Left lung (tissue), 4 donors: ENCODE measurements at regions not wholly inside any gene's neighbourhood (a gene's known extent, or its start where the extent isn't known, plus 50 kb on each side); places are given as distances from the start of the nearest gene placed in this dataset.

ENCODE experiments used
- ATAC-seq: fragments of 200-7000 bp; cut with Tn5 transposase; one replicate; pipeline ENCODE4 v1.9.1; 2020; ENCODE audit warnings: moderate library complexity
- DNase-seq, 4 donors: peaks; one replicate each; pipeline ENCODE4 v3.0.0-alpha.2; 2013 to 2020
- H3K27ac ChIP-seq, 2 donors: fragments of 200-600 bp; sonication (generic) in 1 of 2; one replicate each; pipeline versions ENCODE4 v1.5.0 to v1.8.0; 2020 to 2021
- H3K27me3 ChIP-seq, 2 donors: fragments of 200-600 bp; sonication (generic) in 1 of 2; one replicate each; pipeline versions ENCODE4 v1.5.0 to v1.8.0; 2020 to 2021
- H3K36me3 ChIP-seq, 2 donors: fragments of 200-600 bp; sonication (generic) in 1 of 2; one replicate each; pipeline versions ENCODE4 v1.5.0 to v1.8.0; 2020 to 2021
- H3K4me1 ChIP-seq, 2 donors: fragments of 200-600 bp; one replicate each; pipeline ENCODE4 v1.8.0; 2021
- H3K4me3 ChIP-seq, 2 donors: fragments of 200-600 bp; sonication (generic) in 1 of 2; one replicate each; pipeline versions ENCODE4 v1.5.0 to v1.8.0; 2020 to 2021; ENCODE audit warnings: mild to moderate bottlenecking in 1 of 2
- H3K9me3 ChIP-seq, 2 donors: fragments of 200-600 bp; sonication (generic) in 1 of 2; one replicate each; pipeline versions ENCODE4 v1.5.0 to v1.8.0; 2020 to 2021
- intact Hi-C, 2 donors: fragments of 100-400 bp; cut with DNase I; formaldehyde crosslinking; loops; one replicate each; pipeline versions ENCODE4 v1.11.2 to v1.14.2; 2022
- TF ChIP-seq, protein P1 (sequence below), 2 donors: fragments of 200-600 bp; sonication (generic) in 1 of 2; IDR thresholded peaks; one replicate each; pipeline versions ENCODE4 v1.5.0 to v1.8.0; 2021; ENCODE audit warnings: antibody characterized with exemption in 2 of 2
- donor health status: DM: no; HTN: yes; CAD: no.
- donor health status: DM: no; HTN: no; CAD: no.

DNA sequence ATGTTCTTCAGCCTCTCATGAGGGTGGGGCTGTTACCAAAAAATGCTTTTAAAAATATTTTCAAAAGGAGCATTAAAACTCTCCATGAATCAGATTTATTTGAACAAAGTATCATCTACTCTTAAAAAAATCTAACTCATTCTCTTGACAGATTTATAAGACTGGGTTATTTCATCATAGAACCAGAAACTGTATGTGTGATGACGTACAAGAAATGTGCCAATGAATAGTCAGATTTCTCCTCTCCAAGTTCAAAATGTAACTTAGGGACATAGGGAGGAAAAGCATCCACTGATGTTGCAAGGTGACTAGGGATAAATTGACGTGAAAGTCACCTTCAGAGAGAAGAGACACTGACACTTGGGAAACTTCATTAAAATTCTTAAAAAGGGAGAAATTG lies 89.1 kb upstream of the CLNK start:
- TF ChIP-seq, protein P1, sequence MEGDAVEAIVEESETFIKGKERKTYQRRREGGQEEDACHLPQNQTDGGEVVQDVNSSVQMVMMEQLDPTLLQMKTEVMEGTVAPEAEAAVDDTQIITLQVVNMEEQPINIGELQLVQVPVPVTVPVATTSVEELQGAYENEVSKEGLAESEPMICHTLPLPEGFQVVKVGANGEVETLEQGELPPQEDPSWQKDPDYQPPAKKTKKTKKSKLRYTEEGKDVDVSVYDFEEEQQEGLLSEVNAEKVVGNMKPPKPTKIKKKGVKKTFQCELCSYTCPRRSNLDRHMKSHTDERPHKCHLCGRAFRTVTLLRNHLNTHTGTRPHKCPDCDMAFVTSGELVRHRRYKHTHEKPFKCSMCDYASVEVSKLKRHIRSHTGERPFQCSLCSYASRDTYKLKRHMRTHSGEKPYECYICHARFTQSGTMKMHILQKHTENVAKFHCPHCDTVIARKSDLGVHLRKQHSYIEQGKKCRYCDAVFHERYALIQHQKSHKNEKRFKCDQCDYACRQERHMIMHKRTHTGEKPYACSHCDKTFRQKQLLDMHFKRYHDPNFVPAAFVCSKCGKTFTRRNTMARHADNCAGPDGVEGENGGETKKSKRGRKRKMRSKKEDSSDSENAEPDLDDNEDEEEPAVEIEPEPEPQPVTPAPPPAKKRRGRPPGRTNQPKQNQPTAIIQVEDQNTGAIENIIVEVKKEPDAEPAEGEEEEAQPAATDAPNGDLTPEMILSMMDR (IDR thresholded peaks at IDR 0.05) = no peak

DNA sequence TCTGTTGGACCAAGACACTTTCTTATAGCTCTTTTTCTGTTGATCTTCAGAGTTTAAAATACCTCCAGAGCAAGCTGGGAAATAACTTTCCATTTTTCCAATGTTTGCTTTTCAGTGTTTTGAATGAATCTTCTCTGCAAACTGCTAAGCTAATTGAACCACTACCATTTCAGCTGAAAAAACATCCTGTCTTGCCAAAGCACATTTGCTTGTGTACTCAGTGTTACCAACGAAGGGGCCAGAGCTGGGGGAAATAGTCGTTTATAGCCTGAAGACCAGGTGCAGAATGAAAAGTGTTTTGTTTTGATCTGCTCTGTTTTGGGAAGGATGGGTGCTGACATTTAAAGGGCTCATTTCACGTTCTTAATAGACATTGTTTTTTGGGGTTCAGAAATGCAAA lies 88.4 kb upstream of the CLNK start:
- H3K4me3 ChIP-seq = no peak overlapping the region
- H3K4me1 ChIP-seq = no peaks in the 10 kb centered on the region
- no peaks in the 10 kb centered on the region for H3K9me3 ChIP-seq
- no peaks in the 10 kb centered on the region for H3K36me3 ChIP-seq
- TF ChIP-seq, protein P1 (IDR thresholded peaks at IDR 0.05) = no peak
- H3K27ac ChIP-seq = no peak overlapping the region
- no peak for ATAC-seq
- H3K27me3 ChIP-seq = no peaks in the 10 kb centered on the region
- intact Hi-C loops = no loop called here
- no peak for DNase-seq

More for the DNA sequence above, 89.1 kb upstream of the CLNK start:
- no peaks in the 10 kb centered on the region for H3K4me1 ChIP-seq
- H3K36me3 ChIP-seq = no peaks in the 10 kb centered on the region
- ATAC-seq (no peak), DNase-seq (no peak)
- H3K27ac ChIP-seq = no peak overlapping the region
- no peak overlapping the region for H3K4me3 ChIP-seq
- intact Hi-C loops = no loop called here
- H3K9me3 ChIP-seq = no peaks in the 10 kb centered on the region
- no peaks in the 10 kb centered on the region for H3K27me3 ChIP-seq

DNA sequence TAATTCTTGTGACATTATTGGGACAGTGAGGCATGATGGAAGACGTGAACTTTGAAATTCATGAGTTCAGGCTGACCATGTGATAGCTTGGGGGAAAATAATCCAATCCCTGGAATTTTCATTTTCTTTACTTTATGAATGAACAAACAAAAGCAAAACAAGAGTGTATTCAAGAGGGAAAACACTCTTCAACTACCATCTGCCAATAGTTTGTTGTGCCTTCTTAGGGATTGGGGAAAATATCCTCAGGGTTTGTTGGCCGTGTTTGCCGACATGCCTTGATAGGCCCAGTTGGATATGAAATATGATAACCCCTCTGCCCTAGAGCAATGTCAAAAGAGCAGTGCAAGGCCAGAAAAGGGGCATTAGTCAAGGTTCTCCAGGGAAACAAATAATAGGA lies 80.8 kb upstream of the CLNK start:
- H3K4me1 ChIP-seq = no peaks in the 10 kb centered on the region
- intact Hi-C loops = no loop called here
- no peak overlapping the region for H3K27ac ChIP-seq
- no peaks in the 10 kb centered on the region for H3K27me3 ChIP-seq
- ATAC-seq (no peak), DNase-seq (no peak)
- no peaks in the 10 kb centered on the region for H3K9me3 ChIP-seq
- no peaks in the 10 kb centered on the region for H3K36me3 ChIP-seq
- no peak overlapping the region for H3K4me3 ChIP-seq
- TF ChIP-seq, protein P1 (IDR thresholded peaks at IDR 0.05) = no peak

DNA sequence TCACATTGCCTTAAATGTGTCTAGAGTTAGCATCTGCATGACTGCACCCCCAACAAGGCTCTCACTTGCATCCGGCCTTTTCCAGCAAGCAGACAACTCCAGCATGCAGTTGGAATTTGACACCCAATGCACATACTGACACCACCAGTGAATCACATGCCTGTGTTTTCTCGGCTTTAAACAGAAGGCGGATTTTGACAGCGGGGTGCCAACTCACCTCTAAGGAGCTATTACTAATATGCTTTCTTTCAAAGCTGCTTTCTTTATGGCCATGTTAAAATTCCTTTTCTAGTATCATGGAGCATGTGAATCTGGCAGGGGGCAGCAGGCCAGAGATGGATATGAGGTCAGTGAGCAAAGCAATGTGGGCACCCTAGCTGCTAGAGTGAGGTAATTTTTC lies 78.0 kb upstream of the CLNK start:
- no peak overlapping the region for H3K4me3 ChIP-seq
- intact Hi-C loops = no loop called here
- H3K27me3 ChIP-seq = no peaks in the 10 kb centered on the region
- DNase-seq (no peak), ATAC-seq (no peak)
- H3K4me1 ChIP-seq = no peaks in the 10 kb centered on the region
- TF ChIP-seq, protein P1 (IDR thresholded peaks at IDR 0.05) = no peak
- H3K9me3 ChIP-seq = no peaks in the 10 kb centered on the region
- H3K27ac ChIP-seq = no peak overlapping the region
- no peaks in the 10 kb centered on the region for H3K36me3 ChIP-seq

DNA sequence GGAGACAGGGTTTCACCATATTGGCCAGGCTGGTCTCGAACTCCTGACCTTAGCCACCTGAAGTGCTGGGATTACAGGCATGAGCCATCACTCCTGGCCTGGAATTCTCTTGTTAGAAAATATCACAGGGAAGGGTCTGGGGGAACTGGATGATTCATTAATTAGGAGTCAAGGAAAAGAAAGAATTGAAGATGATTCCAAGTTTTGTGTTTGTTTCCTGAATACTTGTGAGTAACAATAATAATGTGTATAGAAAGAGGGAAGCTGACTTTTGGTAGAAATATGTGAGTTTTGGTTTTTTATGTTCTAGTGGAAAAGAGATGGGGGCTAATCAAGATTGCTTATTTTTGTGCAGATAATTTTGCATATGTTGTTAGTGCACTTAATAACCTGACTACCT lies 77.3 kb upstream of the CLNK start:
- no peaks in the 10 kb centered on the region for H3K27me3 ChIP-seq
- no peaks in the 10 kb centered on the region for H3K4me1 ChIP-seq
- intact Hi-C loops = no loop called here
- no peaks in the 10 kb centered on the region for H3K36me3 ChIP-seq
- no peaks in the 10 kb centered on the region for H3K9me3 ChIP-seq
- TF ChIP-seq, protein P1 (IDR thresholded peaks at IDR 0.05) = no peak
- H3K27ac ChIP-seq = no peak overlapping the region
- ATAC-seq (no peak), DNase-seq (no peak)
- no peak overlapping the region for H3K4me3 ChIP-seq
